ENCODE measurements at regions not wholly inside any gene's neighbourhood (a gene's known extent, or its start where the extent isn't known, plus 50 kb on each side); places are given as distances from the start of the nearest gene placed in this dataset.

- TF ChIP-seq CTCF (IDR thresholded peaks at IDR 0.05; ENCODE audit: low read length), result no peak
- no peak for TF ChIP-seq EZH2 (IDR thresholded peaks at IDR 0.05; ENCODE audit: borderline replicate concordance, low read length)
Measured at GRCh38 chr3:157930000-157930780, 176.0 kb downstream of the SHOX2 start.
